AG09319 (cell line): ENCODE measurements at regions not wholly inside any gene's neighbourhood (a gene's known extent, or its start where the extent isn't known, plus 50 kb on each side); places are given as distances from the start of the nearest gene placed in this dataset.

ENCODE experiments used
- DNase-seq: peaks from one replicate; pipeline ENCODE4 v3.0.0-alpha.2; 2010; ENCODE audit warnings: low read depth; ENCODE audit errors: extremely low read depth
- TF ChIP-seq, protein P1 (sequence below): IDR thresholded peaks from 2 replicates; pipeline ENCODE4 v1.5.1; 2011; ENCODE audit warnings: low read depth, mild to moderate bottlenecking, inconsistent platforms, low read length, moderate library complexity

DNA sequence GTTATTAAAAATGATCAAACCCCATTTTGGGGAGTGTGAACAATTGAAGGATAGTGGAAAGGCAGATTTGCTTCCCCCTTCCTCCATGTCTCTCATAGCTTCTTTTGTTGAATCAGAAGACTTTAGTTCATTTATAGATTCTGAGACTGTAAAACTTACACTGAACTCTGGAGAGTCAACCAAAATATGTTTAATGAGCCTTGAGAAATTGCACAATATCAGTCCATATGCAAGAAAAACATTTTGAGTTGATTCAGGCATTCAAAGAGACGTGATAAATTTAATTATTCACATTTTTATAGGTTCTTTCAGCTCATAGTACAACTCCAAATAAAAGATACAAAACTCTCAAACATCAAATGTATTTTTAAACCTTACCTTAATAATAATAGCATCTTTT, 354.4 kb upstream of the SPRED2 start:
- TF ChIP-seq, protein P1, sequence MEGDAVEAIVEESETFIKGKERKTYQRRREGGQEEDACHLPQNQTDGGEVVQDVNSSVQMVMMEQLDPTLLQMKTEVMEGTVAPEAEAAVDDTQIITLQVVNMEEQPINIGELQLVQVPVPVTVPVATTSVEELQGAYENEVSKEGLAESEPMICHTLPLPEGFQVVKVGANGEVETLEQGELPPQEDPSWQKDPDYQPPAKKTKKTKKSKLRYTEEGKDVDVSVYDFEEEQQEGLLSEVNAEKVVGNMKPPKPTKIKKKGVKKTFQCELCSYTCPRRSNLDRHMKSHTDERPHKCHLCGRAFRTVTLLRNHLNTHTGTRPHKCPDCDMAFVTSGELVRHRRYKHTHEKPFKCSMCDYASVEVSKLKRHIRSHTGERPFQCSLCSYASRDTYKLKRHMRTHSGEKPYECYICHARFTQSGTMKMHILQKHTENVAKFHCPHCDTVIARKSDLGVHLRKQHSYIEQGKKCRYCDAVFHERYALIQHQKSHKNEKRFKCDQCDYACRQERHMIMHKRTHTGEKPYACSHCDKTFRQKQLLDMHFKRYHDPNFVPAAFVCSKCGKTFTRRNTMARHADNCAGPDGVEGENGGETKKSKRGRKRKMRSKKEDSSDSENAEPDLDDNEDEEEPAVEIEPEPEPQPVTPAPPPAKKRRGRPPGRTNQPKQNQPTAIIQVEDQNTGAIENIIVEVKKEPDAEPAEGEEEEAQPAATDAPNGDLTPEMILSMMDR: no peak
- no peak for DNase-seq

DNA sequence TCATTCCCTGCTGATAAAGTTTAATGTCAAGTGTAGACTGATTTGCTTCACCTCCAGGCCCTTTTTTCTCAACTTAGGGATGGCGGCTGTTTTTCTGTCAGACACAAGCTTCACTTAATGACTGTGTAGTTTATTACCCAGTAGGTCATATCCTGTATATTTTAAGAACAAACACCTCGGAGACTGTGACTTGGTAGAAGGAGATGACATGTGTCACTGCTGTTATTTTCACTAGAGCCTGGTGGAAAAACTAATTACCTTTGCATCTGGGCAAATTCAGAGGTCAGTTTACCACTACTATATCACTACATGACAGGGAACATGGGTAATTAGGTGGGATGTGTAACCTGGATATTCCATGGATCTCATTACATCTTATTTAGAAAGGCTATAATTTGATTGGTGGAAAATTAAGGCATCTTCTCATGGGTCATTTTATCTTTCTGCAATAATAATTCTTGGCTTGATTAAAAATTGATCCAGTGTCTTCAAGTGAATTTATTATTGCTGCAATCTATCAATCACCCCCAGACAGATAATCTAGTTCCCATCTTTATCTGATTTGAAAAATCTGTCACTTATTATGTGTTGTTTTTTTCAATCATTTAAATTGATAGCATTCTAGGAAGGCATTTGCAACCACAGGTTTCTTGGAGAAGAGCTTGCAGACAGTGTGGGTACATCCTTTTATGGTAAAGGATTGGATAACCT, 353.8 kb upstream of the SPRED2 start:
- TF ChIP-seq, protein P1: no peak
- DNase-seq: no peak

DNA sequence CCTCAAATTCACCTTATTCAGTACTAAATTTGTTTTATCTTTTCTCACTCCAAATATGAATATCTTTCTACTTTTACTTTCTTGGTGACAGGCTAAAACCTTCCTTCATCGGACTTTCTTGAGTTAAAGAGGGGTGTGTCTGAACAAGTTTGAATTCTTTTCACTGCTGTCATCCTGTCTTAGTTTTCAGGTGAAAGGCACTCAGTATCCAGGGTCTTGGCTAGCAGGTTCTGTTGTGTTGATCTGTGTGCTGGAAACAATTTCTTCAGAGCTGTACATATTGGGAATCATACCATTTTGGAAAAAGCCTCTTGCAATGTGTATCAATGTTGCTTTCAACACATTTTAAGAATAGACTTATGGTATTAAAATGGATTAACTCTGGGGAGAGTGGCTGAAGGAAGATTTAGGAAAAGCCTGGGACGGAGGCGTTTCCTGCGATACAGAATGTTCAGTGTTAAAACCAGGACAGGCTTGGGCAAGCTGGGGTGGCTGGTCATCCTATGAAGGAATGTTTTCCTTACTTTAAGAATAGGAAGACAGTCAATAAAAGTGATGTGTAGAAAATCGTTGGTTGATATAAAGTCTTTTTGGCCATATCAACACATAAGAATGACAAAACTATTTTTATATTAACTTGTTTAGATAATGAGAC, 350.7 kb upstream of the SPRED2 start:
- TF ChIP-seq, protein P1: no peak
- DNase-seq: no peak

DNA sequence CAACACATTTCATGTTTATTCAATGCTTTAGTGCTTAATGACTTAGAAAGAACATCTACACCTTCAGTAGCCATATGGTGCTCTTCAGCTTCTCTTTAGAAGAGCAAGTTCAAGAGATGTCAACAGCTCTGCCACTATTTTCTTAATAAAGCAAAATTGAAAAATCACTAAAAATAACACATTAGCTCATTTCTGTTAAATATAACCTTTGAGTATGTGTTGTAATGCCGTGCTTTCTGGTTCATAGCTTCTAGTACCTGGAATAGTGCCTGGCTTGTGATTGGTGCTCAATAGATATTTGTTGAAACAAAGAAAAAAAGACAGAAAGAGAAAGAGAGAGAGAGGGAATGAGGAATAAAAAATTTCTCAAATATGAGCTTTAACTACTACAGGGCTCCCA, 349.8 kb upstream of the SPRED2 start:
- DNase-seq: no peak
- TF ChIP-seq, protein P1: no peak

DNA sequence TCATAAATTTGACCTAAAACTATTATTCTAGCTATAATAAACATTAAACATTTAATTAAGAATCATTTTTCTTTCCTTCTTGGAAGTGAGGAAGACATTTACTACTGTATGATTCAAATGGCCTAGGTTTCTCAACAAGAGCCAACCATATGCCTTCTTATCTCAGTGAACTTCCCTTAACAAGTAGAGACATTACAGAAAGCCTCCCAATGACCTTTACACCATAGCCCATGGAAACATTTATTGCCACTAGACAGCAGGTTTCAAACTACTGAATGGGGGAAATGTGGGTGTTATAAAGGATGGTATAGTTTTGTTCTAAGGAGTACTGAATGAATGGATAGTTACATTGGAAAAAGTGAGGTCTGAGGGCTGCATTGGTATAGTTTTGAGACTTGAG, 349.4 kb upstream of the SPRED2 start:
- TF ChIP-seq, protein P1: no peak
- no peak for DNase-seq

DNA sequence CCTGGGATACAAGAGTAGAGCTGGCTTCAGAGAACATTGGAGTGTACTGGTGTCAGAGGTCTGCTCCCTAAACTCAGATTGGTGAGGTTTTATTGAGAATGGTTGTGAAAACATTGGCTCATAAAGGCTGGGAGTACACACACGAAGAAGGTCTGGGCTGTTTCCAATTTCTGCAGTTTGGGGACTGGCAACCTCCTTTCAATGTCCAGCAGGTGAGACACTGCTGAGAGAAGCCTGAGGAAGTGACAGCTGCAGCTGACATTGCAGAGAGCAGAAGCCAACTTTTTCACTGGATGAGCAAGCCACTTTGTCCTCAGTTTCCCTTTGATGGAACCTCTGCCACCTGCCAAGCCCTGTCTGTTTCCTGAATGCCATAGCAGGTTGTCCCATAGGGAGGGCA, 346.6 kb upstream of the SPRED2 start:
- DNase-seq: no peak
- TF ChIP-seq, protein P1: no peak

DNA sequence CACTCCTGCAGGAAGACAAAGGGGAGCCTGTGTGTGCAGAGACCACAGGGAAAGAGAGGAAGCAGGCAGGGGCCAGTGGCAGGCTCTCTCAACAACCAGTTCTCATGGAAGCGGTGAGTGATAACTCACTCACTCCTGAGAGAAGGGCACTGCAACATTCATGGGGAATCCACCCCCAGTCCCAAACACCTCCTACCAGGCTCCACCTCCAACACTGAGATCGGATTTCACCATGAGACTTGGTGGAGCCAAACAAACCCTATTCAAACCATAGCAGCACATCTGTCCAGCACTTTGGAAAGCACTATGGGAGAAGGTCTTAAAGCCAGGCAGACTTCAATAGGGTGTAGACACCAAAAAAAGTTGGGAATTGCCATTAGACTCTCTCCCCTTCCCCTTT, 345.7 kb upstream of the SPRED2 start:
- TF ChIP-seq, protein P1: no peak
- no peak for DNase-seq
